Suprapubic skin (tissue), 3 donors: ENCODE measurements at regions not wholly inside any gene's neighbourhood (a gene's known extent, or its start where the extent isn't known, plus 50 kb on each side); places are given as distances from the start of the nearest gene placed in this dataset.

Source experiments
- POLR2A ChIP-seq, 2 donors: fragments of 450-650 bp; IDR thresholded peaks; one replicate each; pipeline ENCODE4 v1.6.1; 2017; ENCODE audit warnings: antibody characterized with exemption in 2 of 2, mild to moderate bottlenecking in 2 of 2, moderate library complexity in 2 of 2
- TF ChIP-seq, protein P1 (sequence below), 2 donors: fragments of 200-600 bp in 1 of 2; fragments of 450-650 bp in 1 of 2; sonication (generic) in 1 of 2; IDR thresholded peaks; one replicate each; pipeline ENCODE4 v1.5.1; 2016 to 2019; ENCODE audit warnings: antibody characterized with exemption in 2 of 2, mild to moderate bottlenecking in 1 of 2, moderate library complexity in 1 of 2

DNA sequence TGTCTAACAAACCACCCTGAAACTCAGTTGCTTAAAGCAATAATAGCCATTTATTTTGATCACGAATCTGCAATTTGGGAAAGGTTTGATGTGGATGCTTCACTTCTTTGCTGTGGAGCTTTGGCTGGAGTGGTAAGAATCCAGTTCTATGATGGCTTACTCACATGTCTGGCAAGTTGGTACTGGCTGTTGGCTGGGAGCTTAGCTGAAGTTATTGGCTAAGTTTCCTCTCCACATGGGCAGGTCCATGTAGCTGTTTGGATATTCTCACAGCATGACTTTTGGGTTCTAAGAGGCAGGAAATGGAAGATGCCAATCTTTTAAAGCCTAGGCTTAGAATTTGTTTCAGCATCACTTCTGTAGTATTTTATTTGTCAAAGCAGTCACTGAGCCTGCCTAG lies 277.6 kb upstream of the NRP1 start:
- TF ChIP-seq, protein P1, sequence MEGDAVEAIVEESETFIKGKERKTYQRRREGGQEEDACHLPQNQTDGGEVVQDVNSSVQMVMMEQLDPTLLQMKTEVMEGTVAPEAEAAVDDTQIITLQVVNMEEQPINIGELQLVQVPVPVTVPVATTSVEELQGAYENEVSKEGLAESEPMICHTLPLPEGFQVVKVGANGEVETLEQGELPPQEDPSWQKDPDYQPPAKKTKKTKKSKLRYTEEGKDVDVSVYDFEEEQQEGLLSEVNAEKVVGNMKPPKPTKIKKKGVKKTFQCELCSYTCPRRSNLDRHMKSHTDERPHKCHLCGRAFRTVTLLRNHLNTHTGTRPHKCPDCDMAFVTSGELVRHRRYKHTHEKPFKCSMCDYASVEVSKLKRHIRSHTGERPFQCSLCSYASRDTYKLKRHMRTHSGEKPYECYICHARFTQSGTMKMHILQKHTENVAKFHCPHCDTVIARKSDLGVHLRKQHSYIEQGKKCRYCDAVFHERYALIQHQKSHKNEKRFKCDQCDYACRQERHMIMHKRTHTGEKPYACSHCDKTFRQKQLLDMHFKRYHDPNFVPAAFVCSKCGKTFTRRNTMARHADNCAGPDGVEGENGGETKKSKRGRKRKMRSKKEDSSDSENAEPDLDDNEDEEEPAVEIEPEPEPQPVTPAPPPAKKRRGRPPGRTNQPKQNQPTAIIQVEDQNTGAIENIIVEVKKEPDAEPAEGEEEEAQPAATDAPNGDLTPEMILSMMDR (IDR thresholded peaks at IDR 0.05): no peak
- no peak for TF ChIP-seq POLR2A (IDR thresholded peaks at IDR 0.05)
